Glutamatergic neuron (in vitro differentiated cells): ENCODE measurements at regions not wholly inside any gene's neighbourhood (a gene's known extent, or its start where the extent isn't known, plus 50 kb on each side); places are given as distances from the start of the nearest gene placed in this dataset.

Experiments
- DNase-seq: peaks from one replicate; pipeline ENCODE4 v3.0.0; 2022
- H3K27ac Mint-ChIP-seq: one replicate; pipeline ENCODE4 v1.8.0; 2020; ENCODE audit warnings: mild to moderate bottlenecking, mixed read lengths, inconsistent platforms; ENCODE audit not compliant: unreplicated experiment
- H3K27me3 Mint-ChIP-seq: one replicate; pipeline ENCODE4 v1.8.0; 2020; ENCODE audit warnings: mild to moderate bottlenecking, moderate library complexity, mixed read lengths, inconsistent platforms; ENCODE audit not compliant: unreplicated experiment
- H3K36me3 Mint-ChIP-seq: one replicate; pipeline ENCODE4 v1.8.0; 2020; ENCODE audit warnings: mild to moderate bottlenecking, mixed read lengths, inconsistent platforms; ENCODE audit not compliant: unreplicated experiment
- H3K4me1 Mint-ChIP-seq: one replicate; pipeline ENCODE4 v1.8.0; 2020; ENCODE audit warnings: mild to moderate bottlenecking, low read depth, mixed read lengths, inconsistent platforms; ENCODE audit not compliant: unreplicated experiment
- H3K4me3 Mint-ChIP-seq: one replicate; pipeline ENCODE4 v1.8.0; 2020; ENCODE audit warnings: mild to moderate bottlenecking, mixed read lengths, inconsistent platforms; ENCODE audit not compliant: unreplicated experiment
- H3K9me3 Mint-ChIP-seq: one replicate; pipeline ENCODE4 v1.8.0; 2020; ENCODE audit warnings: mild to moderate bottlenecking, moderate library complexity, mixed read lengths, inconsistent platforms; ENCODE audit not compliant: unreplicated experiment
- TF ChIP-seq, protein P1 (sequence below): fragments of 200-600 bp; sonication (generic); IDR thresholded peaks from one replicate; pipeline ENCODE4 v1.5.0; 2021; ENCODE audit not compliant: partially characterized antibody, unreplicated experiment

- no peak overlapping the region for H3K27ac Mint-ChIP-seq
- no peaks in the 10 kb centered on the region for H3K4me1 Mint-ChIP-seq
- H3K9me3 Mint-ChIP-seq: peaks cover 22% of the 10 kb centered on the region
- peaks cover 22% of the 10 kb centered on the region for H3K27me3 Mint-ChIP-seq
- H3K36me3 Mint-ChIP-seq: peaks cover 19% of the 10 kb centered on the region
- TF ChIP-seq, protein P1, sequence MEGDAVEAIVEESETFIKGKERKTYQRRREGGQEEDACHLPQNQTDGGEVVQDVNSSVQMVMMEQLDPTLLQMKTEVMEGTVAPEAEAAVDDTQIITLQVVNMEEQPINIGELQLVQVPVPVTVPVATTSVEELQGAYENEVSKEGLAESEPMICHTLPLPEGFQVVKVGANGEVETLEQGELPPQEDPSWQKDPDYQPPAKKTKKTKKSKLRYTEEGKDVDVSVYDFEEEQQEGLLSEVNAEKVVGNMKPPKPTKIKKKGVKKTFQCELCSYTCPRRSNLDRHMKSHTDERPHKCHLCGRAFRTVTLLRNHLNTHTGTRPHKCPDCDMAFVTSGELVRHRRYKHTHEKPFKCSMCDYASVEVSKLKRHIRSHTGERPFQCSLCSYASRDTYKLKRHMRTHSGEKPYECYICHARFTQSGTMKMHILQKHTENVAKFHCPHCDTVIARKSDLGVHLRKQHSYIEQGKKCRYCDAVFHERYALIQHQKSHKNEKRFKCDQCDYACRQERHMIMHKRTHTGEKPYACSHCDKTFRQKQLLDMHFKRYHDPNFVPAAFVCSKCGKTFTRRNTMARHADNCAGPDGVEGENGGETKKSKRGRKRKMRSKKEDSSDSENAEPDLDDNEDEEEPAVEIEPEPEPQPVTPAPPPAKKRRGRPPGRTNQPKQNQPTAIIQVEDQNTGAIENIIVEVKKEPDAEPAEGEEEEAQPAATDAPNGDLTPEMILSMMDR: no peak
- H3K4me3 Mint-ChIP-seq: no peak overlapping the region
- no peak for DNase-seq
Observed at GRCh38 chr22:48842583-48842945, 985.1 kb downstream of the BRD1 start.

DNA sequence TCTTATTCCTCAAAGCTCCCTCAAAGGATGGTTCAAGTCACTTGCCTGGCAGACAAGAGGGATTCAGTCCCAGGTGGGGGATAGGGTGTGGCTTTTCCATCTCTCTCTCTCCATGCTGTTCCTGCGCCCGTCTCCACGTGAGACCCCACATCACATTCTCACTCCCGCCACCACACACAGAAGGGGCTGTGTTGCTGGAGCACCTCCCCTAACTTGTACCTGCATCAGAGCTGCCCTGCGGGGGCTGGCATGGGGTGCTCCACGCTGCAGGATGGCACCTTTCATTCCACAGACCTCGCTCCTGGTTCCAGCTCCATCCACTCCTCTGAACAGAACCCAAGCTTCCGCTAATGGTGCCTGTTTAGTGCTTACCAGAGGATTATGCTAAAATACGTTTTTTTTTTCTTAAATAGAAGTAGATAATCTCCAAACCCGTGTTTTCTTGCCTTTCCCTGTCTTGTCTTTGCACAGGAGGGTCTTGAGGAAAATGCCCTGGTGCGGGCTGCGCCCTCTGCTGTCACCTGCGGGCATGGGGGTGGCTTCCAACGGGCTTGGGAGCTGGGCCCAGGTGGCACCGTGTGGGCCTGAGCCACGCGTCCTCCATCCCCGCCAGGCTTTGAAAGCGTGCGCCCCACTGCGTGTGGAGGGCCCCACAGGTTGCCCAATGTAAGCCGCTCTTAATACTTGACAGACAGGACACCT lies 985.6 kb downstream of the BRD1 start:
- no peak overlapping the region for H3K4me3 Mint-ChIP-seq
- H3K27ac Mint-ChIP-seq: no peak overlapping the region
- H3K9me3 Mint-ChIP-seq: peaks cover 25% of the 10 kb centered on the region
- peaks cover 24% of the 10 kb centered on the region for H3K27me3 Mint-ChIP-seq
- TF ChIP-seq, protein P1: no peak
- peaks cover 24% of the 10 kb centered on the region for H3K36me3 Mint-ChIP-seq
- DNase-seq: no peak
- no peaks in the 10 kb centered on the region for H3K4me1 Mint-ChIP-seq

- H3K4me1 Mint-ChIP-seq: no peaks in the 10 kb centered on the region
Observed at GRCh38 chr22:48840112-48840949, 987.3 kb downstream of the BRD1 start.

GRCh38 chr22:48838846-48839730 lies 988.6 kb downstream of the BRD1 start:
- H3K4me1 Mint-ChIP-seq: no peaks in the 10 kb centered on the region
- peaks cover 22% of the 10 kb centered on the region for H3K9me3 Mint-ChIP-seq
- TF ChIP-seq, protein P1: no peak
- peaks cover 28% of the 10 kb centered on the region for H3K27me3 Mint-ChIP-seq
- no peak for DNase-seq
- H3K4me3 Mint-ChIP-seq: no peak overlapping the region
- H3K27ac Mint-ChIP-seq: no peak overlapping the region
- H3K36me3 Mint-ChIP-seq: peaks cover 15% of the 10 kb centered on the region

More at GRCh38 chr22:48840112-48840949, 987.3 kb downstream of the BRD1 start:
- Mint-ChIP-seq H3K9me3 (peaks cover 24% of the 10 kb centered on the region), H3K4me3 (no peak overlapping the region), H3K27ac (no peak overlapping the region), H3K27me3 (peaks cover 28% of the 10 kb centered on the region), H3K36me3 (peaks cover 22% of the 10 kb centered on the region)
- TF ChIP-seq, protein P1: no peak
- no peak for DNase-seq
